Breast epithelium (tissue), 4 donors: ENCODE measurements at regions not wholly inside any gene's neighbourhood (a gene's known extent, or its start where the extent isn't known, plus 50 kb on each side); places are given as distances from the start of the nearest gene placed in this dataset.
"Not testable (repeated sequence)": the region's sequence is repeated elsewhere in the genome, so short reads cannot be mapped to it uniquely, and the experiment has no call there.

Source experiments
- DNase-seq, 2 donors: peaks; one replicate each; pipeline ENCODE4 v3.0.0-alpha.2; 2019; ENCODE audit warnings: low spot score in 2 of 2
- H3K27ac ChIP-seq, 2 donors: fragments of 200-600 bp; sonication (generic) in 1 of 2; one replicate each; pipeline ENCODE4 v1.5.1; 2016 to 2019; ENCODE audit warnings: mild to moderate bottlenecking in 1 of 2
- H3K27me3 ChIP-seq, 2 donors: fragments of 200-600 bp; sonication (generic) in 1 of 2; one replicate each; pipeline versions ENCODE4 v1.5.1 to v1.6.0; 2017 to 2019; ENCODE audit warnings: control low read depth in 1 of 2, mild to moderate bottlenecking in 1 of 2
- H3K36me3 ChIP-seq: fragments of 200-600 bp; one replicate; pipeline ENCODE4 v1.5.1; 2019
- H3K4me1 ChIP-seq, 2 donors: fragments of 200-600 bp; sonication (generic); one replicate each; pipeline ENCODE4 v1.5.1; 2016 to 2019; ENCODE audit warnings: control low read depth in 1 of 2
- H3K4me3 ChIP-seq, 3 donors: fragments of 200-600 bp; sonication (generic); 1 replicate in 2 of 3; 2 replicates in 1 of 3; pipeline ENCODE4 v1.5.1; 2016 to 2019; ENCODE audit warnings: mild to moderate bottlenecking in 3 of 3, moderate library complexity in 2 of 3
- H3K9me3 ChIP-seq, 2 donors: fragments of 200-600 bp; sonication (generic) in 1 of 2; one replicate each; pipeline ENCODE4 v1.5.1; 2016 to 2019; ENCODE audit warnings: control low read depth in 1 of 2
- CTCF ChIP-seq, 3 donors: fragments of 450-650 bp; IDR thresholded peaks; one replicate each; pipeline ENCODE4 v1.5.1; 2016 to 2017; ENCODE audit warnings: antibody characterized with exemption in 3 of 3, mild to moderate bottlenecking in 3 of 3, moderate library complexity in 3 of 3
- POLR2A ChIP-seq: fragments of 450-650 bp; IDR thresholded peaks from one replicate; pipeline ENCODE4 v1.6.1; 2016; ENCODE audit warnings: antibody characterized with exemption, mild to moderate bottlenecking, moderate library complexity
- POLR2AphosphoS5 ChIP-seq, 3 donors: sonication (generic); formaldehyde crosslinking; IDR thresholded peaks; one replicate each; pipeline ENCODE4 v1.6.1; 2017; ENCODE audit warnings: antibody characterized with exemption in 3 of 3
- intact Hi-C: fragments of 100-400 bp; cut with DNase I; formaldehyde crosslinking; loops from one replicate; pipeline ENCODE4 v1.15.1; 2023; ENCODE audit warnings: low total_unique reads

GRCh38 chr15:30824518-30825195, 79.1 kb upstream of the FAN1 start:
- H3K27ac ChIP-seq, result no peak overlapping the region
- TF ChIP-seq POLR2A (no peak), CTCF (IDR thresholded peaks at IDR 0.05) (no peak), POLR2AphosphoS5 (IDR thresholded peaks at IDR 0.05) (no peak)
- DNase-seq, result no peak
- intact Hi-C loops, result no loop called here
- no peaks in the 10 kb centered on the region for H3K36me3 ChIP-seq
- no peak overlapping the region for H3K4me3 ChIP-seq
- H3K4me1 ChIP-seq, result no peaks in the 10 kb centered on the region
- no peaks in the 10 kb centered on the region for H3K9me3 ChIP-seq
- H3K27me3 ChIP-seq, result no peaks in the 10 kb centered on the region

- DNase-seq, result no peak
- no peak for TF ChIP-seq CTCF (IDR thresholded peaks at IDR 0.05)
- no peak for TF ChIP-seq POLR2A
- no peak for TF ChIP-seq POLR2AphosphoS5 (IDR thresholded peaks at IDR 0.05)
- Histone ChIP-seq H3K4me3 (no peak overlapping the region), H3K4me1 (no peaks in the 10 kb centered on the region), H3K9me3 (no peaks in the 10 kb centered on the region), H3K36me3 (no peaks in the 10 kb centered on the region), H3K27me3 (no peaks in the 10 kb centered on the region), H3K27ac (no peak overlapping the region)
- intact Hi-C loops, result no loop called here
Observed at GRCh38 chr15:30827625-30828303, 76.0 kb upstream of the FAN1 start.

GRCh38 chr15:30828304-30828639, 75.4 kb upstream of the FAN1 start:
- H3K36me3 ChIP-seq, H3K9me3 ChIP-seq, H3K4me3 ChIP-seq, DNase-seq, H3K27ac ChIP-seq, H3K27me3 ChIP-seq, intact Hi-C loops, H3K4me1 ChIP-seq: not testable (repeated sequence)

GRCh38 chr15:30830961-30831360, 72.8 kb upstream of the FAN1 start:
- no peak for DNase-seq
- TF ChIP-seq POLR2A (no peak), CTCF (IDR thresholded peaks at IDR 0.05) (no peak), POLR2AphosphoS5 (IDR thresholded peaks at IDR 0.05) (no peak)
- H3K27me3 ChIP-seq, result no peaks in the 10 kb centered on the region
- no peaks in the 10 kb centered on the region for H3K9me3 ChIP-seq
- no peaks in the 10 kb centered on the region for H3K36me3 ChIP-seq
- no peak overlapping the region for H3K4me3 ChIP-seq
- H3K4me1 ChIP-seq, result no peaks in the 10 kb centered on the region
- no peak overlapping the region for H3K27ac ChIP-seq
- intact Hi-C loops, result no loop called here

GRCh38 chr15:30833379-30833778, 70.3 kb upstream of the FAN1 start:
- intact Hi-C loops, H3K4me1 ChIP-seq, H3K9me3 ChIP-seq, H3K27ac ChIP-seq, H3K36me3 ChIP-seq, H3K4me3 ChIP-seq, H3K27me3 ChIP-seq, DNase-seq: not testable (repeated sequence)

- H3K4me3 ChIP-seq, DNase-seq, H3K27ac ChIP-seq, H3K4me1 ChIP-seq, H3K9me3 ChIP-seq, H3K36me3 ChIP-seq, intact Hi-C loops, H3K27me3 ChIP-seq: not testable (repeated sequence)
Observed at GRCh38 chr15:30841639-30842038, 62.1 kb upstream of the FAN1 start.

GRCh38 chr15:30842798-30843472, 60.8 kb upstream of the FAN1 start:
- intact Hi-C loops, H3K27ac ChIP-seq, H3K27me3 ChIP-seq, H3K9me3 ChIP-seq, H3K4me3 ChIP-seq, H3K4me1 ChIP-seq, H3K36me3 ChIP-seq, DNase-seq: not testable (repeated sequence)

GRCh38 chr15:30845536-30845935, 58.2 kb upstream of the FAN1 start:
- H3K27ac ChIP-seq, H3K36me3 ChIP-seq, H3K4me3 ChIP-seq, H3K4me1 ChIP-seq, H3K9me3 ChIP-seq, DNase-seq, intact Hi-C loops, H3K27me3 ChIP-seq: not testable (repeated sequence)
